ENCODE measurements at regions not wholly inside any gene's neighbourhood (a gene's known extent, or its start where the extent isn't known, plus 50 kb on each side); places are given as distances from the start of the nearest gene placed in this dataset.

GRCh38 chr10:131487822-131488221 lies 176.3 kb upstream of the TCERG1L start:
- H3K4me3 Mint-ChIP-seq = no peak overlapping the region
- no peak overlapping the region for H3K27ac Mint-ChIP-seq (ENCODE audit: unreplicated experiment)
- TF ChIP-seq, protein P1, sequence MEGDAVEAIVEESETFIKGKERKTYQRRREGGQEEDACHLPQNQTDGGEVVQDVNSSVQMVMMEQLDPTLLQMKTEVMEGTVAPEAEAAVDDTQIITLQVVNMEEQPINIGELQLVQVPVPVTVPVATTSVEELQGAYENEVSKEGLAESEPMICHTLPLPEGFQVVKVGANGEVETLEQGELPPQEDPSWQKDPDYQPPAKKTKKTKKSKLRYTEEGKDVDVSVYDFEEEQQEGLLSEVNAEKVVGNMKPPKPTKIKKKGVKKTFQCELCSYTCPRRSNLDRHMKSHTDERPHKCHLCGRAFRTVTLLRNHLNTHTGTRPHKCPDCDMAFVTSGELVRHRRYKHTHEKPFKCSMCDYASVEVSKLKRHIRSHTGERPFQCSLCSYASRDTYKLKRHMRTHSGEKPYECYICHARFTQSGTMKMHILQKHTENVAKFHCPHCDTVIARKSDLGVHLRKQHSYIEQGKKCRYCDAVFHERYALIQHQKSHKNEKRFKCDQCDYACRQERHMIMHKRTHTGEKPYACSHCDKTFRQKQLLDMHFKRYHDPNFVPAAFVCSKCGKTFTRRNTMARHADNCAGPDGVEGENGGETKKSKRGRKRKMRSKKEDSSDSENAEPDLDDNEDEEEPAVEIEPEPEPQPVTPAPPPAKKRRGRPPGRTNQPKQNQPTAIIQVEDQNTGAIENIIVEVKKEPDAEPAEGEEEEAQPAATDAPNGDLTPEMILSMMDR (conservative IDR thresholded peaks at IDR 0.05) = no peak
- H3K27me3 Mint-ChIP-seq (ENCODE audit: low read depth) = peaks cover 2% of the 10 kb centered on the region
- H3K9me3 Mint-ChIP-seq = peaks cover 31% of the 10 kb centered on the region
- no peak for DNase-seq (ENCODE audit: low read depth, low spot score)
- no peaks in the 10 kb centered on the region for H3K4me1 Mint-ChIP-seq
- peaks cover 3% of the 10 kb centered on the region for H3K36me3 Mint-ChIP-seq (ENCODE audit: low read depth)

GRCh38 chr10:131490991-131491594 lies 179.6 kb upstream of the TCERG1L start:
- TF ChIP-seq, protein P1 (conservative IDR thresholded peaks at IDR 0.05) = no peak
- Mint-ChIP-seq H3K9me3 (peaks cover 23% of the 10 kb centered on the region), H3K4me1 (no peaks in the 10 kb centered on the region), H3K36me3 (ENCODE audit: low read depth) (no peaks in the 10 kb centered on the region), H3K27me3 (ENCODE audit: low read depth) (no peaks in the 10 kb centered on the region), H3K4me3 (no peak overlapping the region), H3K27ac (ENCODE audit: unreplicated experiment) (no peak overlapping the region)
- DNase-seq (ENCODE audit: low read depth, low spot score) = no peak

DNA sequence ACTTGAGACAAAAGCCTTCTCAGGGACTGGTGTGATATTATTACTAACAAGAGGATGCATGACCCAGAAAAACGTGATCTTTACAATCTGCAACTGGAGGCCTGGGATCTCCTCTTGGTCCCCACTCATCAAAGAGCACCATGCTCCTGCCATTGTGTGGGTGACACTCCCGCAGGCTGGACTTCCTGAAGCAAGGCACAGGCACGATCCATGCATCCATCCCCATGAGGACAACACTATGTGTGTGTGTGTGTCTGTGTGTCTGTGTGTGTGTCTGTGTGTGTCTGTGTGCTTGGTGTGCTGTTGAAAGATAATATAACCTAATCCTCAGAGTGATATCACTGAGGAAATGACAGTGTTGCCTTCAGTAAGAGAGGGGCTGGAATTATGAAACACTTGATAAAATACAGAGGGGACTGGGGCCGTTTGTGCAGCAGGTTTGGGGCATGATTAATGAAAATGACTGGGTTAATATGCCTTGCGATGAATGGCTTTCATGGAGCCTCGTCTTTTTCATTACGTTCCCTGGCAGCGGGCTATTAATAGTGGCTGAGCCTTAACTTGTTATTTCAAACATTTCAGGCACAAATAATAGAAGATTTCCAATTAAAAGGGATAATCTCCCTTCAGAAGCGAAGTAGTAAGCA lies 180.8 kb upstream of the TCERG1L start:
- Mint-ChIP-seq H3K9me3 (peaks cover 17% of the 10 kb centered on the region), H3K4me3 (no peak overlapping the region), H3K27me3 (ENCODE audit: low read depth) (no peaks in the 10 kb centered on the region), H3K36me3 (ENCODE audit: low read depth) (no peaks in the 10 kb centered on the region), H3K4me1 (no peaks in the 10 kb centered on the region), H3K27ac (ENCODE audit: unreplicated experiment) (no peak overlapping the region)
- no peak for DNase-seq (ENCODE audit: low read depth, low spot score)
- TF ChIP-seq, protein P1 (conservative IDR thresholded peaks at IDR 0.05) = no peak

GRCh38 chr10:131493432-131493831 lies 181.9 kb upstream of the TCERG1L start:
- TF ChIP-seq, protein P1 (conservative IDR thresholded peaks at IDR 0.05) = no peak
- no peaks in the 10 kb centered on the region for H3K4me1 Mint-ChIP-seq
- DNase-seq (ENCODE audit: low read depth, low spot score) = no peak
- peaks cover 12% of the 10 kb centered on the region for H3K9me3 Mint-ChIP-seq
- no peaks in the 10 kb centered on the region for H3K36me3 Mint-ChIP-seq (ENCODE audit: low read depth)
- H3K27me3 Mint-ChIP-seq (ENCODE audit: low read depth) = peaks cover 4% of the 10 kb centered on the region
- no peak overlapping the region for H3K4me3 Mint-ChIP-seq
- H3K27ac Mint-ChIP-seq (ENCODE audit: unreplicated experiment) = no peak overlapping the region

GRCh38 chr10:131494451-131494850 lies 182.9 kb upstream of the TCERG1L start:
- peaks cover 8% of the 10 kb centered on the region for H3K9me3 Mint-ChIP-seq
- H3K36me3 Mint-ChIP-seq (ENCODE audit: low read depth) = no peaks in the 10 kb centered on the region
- TF ChIP-seq, protein P1 (conservative IDR thresholded peaks at IDR 0.05) = no peak
- H3K4me1 Mint-ChIP-seq = no peaks in the 10 kb centered on the region
- peaks cover 4% of the 10 kb centered on the region for H3K27me3 Mint-ChIP-seq (ENCODE audit: low read depth)
- no peak for DNase-seq (ENCODE audit: low read depth, low spot score)
- H3K4me3 Mint-ChIP-seq = no peak overlapping the region
- H3K27ac Mint-ChIP-seq (ENCODE audit: unreplicated experiment) = no peak overlapping the region

Measured in neural crest cell (in vitro differentiated cells).